GM13976 (cell line): ENCODE measurements at regions not wholly inside any gene's neighbourhood (a gene's known extent, or its start where the extent isn't known, plus 50 kb on each side); places are given as distances from the start of the nearest gene placed in this dataset.

Experiments
- DNase-seq: peaks from one replicate; pipeline ENCODE4 v3.0.0; 2012; ENCODE audit warnings: low spot score
- CTCF ChIP-seq: IDR thresholded peaks from 2 replicates; pipeline ENCODE4 v1.5.1; 2012; ENCODE audit warnings: borderline replicate concordance, mild to moderate bottlenecking; ENCODE audit not compliant: insufficient read depth; ENCODE audit errors: extremely low read depth, missing control alignments, control extremely low read depth
- in situ Hi-C: fragments of 300-500 bp; cut with MboI; formaldehyde crosslinking; loops from one replicate; pipeline ENCODE4 v1.12.0; 2022; ENCODE audit warnings: low sequenced_read_pairs, mixed read lengths, inconsistent platforms; ENCODE audit not compliant: unreplicated experiment

- in situ Hi-C loops: no loop called here
- no peak for TF ChIP-seq CTCF
- DNase-seq: no peak
These were observed 373.6 kb downstream of the NYAP2 start for GRCh38 chr2:225773148-225773547.

GRCh38 chr2:225771701-225772100, 372.2 kb downstream of the NYAP2 start:
- no peak for DNase-seq
- no peak for TF ChIP-seq CTCF
- in situ Hi-C loops: no loop called here

- no peak for DNase-seq
- TF ChIP-seq CTCF: no peak
- in situ Hi-C loops: no loop called here
These were observed 369.2 kb downstream of the NYAP2 start for GRCh38 chr2:225768741-225769140.

- in situ Hi-C loops: no loop called here
- no peak for TF ChIP-seq CTCF
- no peak for DNase-seq
These were observed 366.9 kb downstream of the NYAP2 start for GRCh38 chr2:225766431-225766830.

GRCh38 chr2:225765820-225766219, 366.3 kb downstream of the NYAP2 start:
- no peak for TF ChIP-seq CTCF
- no peak for DNase-seq
- in situ Hi-C loops: no loop called here

- in situ Hi-C loops: no loop called here
- no peak for TF ChIP-seq CTCF
These were observed 364.8 kb downstream of the NYAP2 start for GRCh38 chr2:225764346-225764745.

GRCh38 chr2:225763711-225764110, 364.2 kb downstream of the NYAP2 start:
- DNase-seq: no peak
- TF ChIP-seq CTCF: no peak
- in situ Hi-C loops: no loop called here

More at GRCh38 chr2:225764346-225764745, 364.8 kb downstream of the NYAP2 start:
- DNase-seq: no peak
